ENCODE measurements at regions not wholly inside any gene's neighbourhood (a gene's known extent, or its start where the extent isn't known, plus 50 kb on each side); places are given as distances from the start of the nearest gene placed in this dataset.

GRCh38 chr11:112751329-112751728 lies 209.9 kb upstream of the NCAM1 start:
- DNase-seq (ENCODE audit: low read depth in 2 of 2): no peak

- no peak for DNase-seq (ENCODE audit: low read depth in 2 of 2)
Measured at GRCh38 chr11:112751772-112752171, 209.4 kb upstream of the NCAM1 start.

DNA sequence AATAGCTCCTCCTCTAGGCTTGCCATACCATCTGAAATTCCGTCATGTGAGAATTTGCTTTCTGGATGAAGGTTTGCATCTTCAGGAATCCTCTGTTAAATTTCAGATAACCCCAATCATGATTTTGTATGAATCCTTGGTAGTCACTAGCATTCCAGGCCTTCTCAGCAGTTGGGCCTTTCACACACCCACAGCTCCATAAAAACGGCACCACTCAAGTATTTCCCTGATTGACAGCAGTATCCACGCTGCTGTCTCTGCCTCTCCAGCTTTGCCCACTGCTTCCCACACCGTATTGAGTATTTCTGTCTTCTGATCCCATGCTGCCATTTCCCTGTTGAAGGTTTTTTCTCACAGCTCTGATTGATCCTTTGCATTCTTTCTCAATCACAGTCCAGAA lies 208.7 kb upstream of the NCAM1 start:
- DNase-seq (ENCODE audit: low read depth in 2 of 2): no peak

DNA sequence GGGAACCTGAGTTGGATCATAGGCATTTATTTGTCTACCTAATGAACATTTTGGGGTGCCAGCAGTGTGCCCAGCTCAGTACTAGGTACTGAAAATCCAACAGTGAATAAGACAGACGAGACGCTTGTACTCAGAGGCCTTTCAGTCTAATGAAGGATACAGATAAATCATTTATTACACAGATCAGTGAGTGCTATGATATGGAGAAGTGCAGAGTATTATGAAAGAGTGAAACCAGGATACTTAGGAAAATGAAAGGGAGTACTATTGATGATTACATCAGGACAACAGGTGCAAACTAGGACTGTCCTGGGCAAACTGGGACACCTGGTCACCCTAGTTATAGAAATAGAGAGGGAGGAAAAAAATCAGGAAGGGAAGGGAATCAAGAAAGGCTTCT lies 207.5 kb upstream of the NCAM1 start:
- no peak for DNase-seq (ENCODE audit: low read depth in 2 of 2)

- no peak for DNase-seq (ENCODE audit: low read depth in 2 of 2)
Measured at GRCh38 chr11:112759418-112759817, 201.8 kb upstream of the NCAM1 start.

GRCh38 chr11:112760396-112761059 lies 200.7 kb upstream of the NCAM1 start:
- no peak for DNase-seq (ENCODE audit: low read depth in 2 of 2)

DNA sequence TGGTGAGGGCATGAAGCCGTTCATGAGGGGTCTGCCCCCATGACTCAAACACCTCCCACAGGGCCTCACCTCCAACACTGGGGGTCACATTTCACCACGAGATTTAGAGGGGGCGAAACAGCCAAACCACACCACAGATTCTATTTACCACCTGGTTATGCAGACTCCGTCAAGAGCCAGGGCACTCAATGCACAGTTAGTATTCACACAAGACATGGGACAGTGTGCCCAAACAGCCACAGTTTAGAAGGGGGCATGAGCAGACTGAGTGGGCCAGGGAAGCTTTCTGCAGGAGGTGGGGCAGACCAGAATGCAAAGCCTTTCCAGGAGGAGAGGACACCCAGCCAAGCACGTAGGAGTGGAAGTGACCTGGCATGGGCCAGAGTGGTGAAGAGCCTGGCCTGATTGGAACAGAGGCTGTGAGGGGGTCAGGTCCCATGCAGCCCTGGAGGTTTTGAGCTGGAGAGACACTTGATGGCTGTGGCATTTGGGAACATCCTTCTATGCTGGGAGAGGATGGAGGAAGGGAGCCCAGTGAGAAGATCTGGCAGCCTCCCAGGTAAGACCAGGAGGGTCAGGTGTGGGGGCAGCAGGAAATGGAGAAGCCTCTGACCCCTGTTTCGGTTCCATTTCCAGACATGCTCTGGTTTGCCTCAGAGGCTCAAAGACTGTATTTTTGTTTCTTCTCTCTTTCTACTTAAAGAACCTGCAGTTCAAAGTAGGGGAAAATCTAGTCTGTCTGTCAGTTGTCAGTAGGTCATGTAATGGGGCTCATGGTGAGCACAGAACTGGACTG lies 199.1 kb upstream of the NCAM1 start:
- DNase-seq (ENCODE audit: low read depth in 2 of 2): no peak

DNA sequence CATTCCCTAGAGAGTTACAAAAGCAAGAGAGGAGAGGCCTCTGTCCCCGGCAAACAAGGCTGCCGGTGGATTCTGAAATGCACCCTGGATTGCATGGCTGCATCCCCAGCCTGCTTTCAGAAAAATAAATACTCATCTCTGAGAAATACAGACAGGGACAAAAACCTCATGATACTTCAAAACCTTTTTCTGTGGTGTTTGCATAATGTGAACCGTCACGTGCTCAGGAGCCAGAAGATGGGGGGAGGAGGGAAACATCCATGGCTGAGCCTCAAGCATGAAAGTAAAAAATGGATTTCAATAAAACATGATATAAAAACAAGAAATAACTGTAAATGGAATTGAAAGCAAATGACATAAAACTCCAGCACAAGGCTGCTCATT lies 198.5 kb upstream of the NCAM1 start:
- no peak for DNase-seq (ENCODE audit: low read depth in 2 of 2)

GRCh38 chr11:112765337-112765736 lies 195.9 kb upstream of the NCAM1 start:
- DNase-seq (ENCODE audit: low read depth in 2 of 2): no peak

DNA sequence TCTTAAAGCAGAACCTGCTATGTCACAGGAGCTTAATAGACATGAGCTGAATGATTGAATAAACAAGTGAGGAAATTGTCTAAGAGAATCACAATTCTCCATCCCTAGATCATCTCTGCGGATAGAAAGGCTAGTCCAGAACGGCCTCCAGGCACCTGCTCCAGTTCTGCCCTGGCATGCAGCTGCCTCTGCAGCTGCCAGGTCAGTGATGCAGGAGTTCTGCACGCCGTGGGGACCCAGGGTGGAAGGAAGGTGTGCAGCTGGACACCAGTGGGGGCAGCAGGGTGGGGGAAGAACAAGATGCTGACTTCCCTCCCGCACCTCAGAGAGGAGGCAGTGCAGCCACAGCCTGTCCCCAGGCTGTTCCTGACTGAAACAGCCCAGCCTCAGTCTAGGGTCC lies 192.1 kb upstream of the NCAM1 start:
- no peak for DNase-seq (ENCODE audit: low read depth in 2 of 2)

DNA sequence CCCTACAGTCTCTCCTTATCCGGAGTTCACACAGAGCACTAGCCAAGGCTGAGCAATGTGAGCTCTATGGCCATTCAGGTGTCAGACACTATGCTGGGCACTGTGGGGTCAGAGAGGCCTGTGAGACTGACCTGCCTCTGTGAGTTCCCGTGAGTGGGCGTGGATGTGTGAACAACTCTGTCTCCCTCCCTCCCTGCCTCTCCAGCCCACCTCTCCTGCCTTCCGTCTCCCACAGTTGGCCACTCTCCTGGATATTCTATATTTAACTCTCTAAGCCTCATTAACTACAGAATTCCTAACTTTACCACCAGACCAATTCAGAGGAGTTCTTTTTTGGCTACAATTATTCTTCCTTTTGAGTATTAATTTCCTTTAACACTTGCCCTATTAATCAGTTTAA lies 191.6 kb upstream of the NCAM1 start:
- DNase-seq (ENCODE audit: low read depth in 2 of 2): no peak

- no peak for DNase-seq (ENCODE audit: low read depth in 2 of 2)
Measured at GRCh38 chr11:112770033-112770432, 191.2 kb upstream of the NCAM1 start.

GRCh38 chr11:112770487-112770886 lies 190.7 kb upstream of the NCAM1 start:
- no peak for DNase-seq (ENCODE audit: low read depth in 2 of 2)

DNA sequence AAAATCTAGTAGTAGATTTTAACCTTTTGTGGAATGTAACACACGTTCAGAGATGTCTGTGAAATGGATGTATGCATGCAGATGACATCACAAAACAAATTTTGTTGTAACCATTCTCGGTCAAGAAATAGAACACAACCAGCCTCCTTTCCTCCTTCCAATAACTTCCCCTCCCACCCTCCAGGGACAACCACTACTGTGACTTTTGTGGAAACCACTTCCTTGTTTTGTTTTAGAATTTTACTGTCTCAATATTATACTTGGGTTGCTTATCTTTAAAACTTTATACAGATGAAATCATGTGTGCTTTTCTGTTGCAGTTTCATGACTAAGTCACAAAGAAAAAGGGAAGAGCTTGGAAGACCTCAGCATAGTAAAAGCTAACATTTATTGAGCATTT lies 189.4 kb upstream of the NCAM1 start:
- DNase-seq (ENCODE audit: low read depth in 2 of 2): no peak

DNA sequence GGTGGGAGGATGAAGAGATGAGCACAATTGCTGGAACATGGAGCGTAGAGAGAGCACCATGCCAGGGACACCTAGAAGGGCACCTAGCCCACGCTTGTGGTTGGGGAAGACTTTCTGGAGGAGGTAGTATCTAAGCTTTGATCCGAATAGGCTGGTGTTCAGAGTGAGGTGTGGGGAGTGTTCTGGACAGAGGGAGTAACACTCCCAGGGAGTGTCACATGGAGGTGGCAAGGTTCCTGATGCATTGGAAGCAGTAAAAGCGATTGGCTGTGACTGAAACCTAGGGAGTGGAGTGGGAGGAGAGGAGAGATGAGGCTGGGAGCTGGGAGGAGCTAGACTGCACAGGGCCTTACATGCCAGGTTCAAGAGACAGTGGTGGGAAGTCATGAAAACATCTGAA lies 188.0 kb upstream of the NCAM1 start:
- no peak for DNase-seq (ENCODE audit: low read depth in 2 of 2)

DNA sequence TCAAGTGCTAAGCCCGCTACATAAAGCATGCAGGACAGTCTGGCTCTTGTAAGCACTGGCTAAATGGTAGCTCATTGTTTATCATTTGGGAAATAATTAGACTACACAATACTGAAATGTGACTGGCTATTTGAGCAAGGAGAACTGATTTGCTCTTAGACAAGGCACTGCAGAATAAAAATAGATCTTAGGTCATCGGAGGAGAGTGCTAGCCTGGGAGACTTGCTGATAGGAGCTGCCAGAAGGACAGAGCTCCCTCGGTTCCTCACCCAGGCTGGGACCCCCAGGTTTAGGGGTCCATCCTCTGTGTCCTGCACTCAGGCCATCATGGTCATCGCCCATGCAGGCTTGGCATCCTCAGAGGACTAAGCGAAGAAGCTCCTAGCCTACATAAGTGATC lies 184.4 kb upstream of the NCAM1 start:
- DNase-seq (ENCODE audit: low read depth in 2 of 2): no peak

GRCh38 chr11:112777283-112777751 lies 183.9 kb upstream of the NCAM1 start:
- DNase-seq (ENCODE audit: low read depth in 2 of 2): no peak

DNA sequence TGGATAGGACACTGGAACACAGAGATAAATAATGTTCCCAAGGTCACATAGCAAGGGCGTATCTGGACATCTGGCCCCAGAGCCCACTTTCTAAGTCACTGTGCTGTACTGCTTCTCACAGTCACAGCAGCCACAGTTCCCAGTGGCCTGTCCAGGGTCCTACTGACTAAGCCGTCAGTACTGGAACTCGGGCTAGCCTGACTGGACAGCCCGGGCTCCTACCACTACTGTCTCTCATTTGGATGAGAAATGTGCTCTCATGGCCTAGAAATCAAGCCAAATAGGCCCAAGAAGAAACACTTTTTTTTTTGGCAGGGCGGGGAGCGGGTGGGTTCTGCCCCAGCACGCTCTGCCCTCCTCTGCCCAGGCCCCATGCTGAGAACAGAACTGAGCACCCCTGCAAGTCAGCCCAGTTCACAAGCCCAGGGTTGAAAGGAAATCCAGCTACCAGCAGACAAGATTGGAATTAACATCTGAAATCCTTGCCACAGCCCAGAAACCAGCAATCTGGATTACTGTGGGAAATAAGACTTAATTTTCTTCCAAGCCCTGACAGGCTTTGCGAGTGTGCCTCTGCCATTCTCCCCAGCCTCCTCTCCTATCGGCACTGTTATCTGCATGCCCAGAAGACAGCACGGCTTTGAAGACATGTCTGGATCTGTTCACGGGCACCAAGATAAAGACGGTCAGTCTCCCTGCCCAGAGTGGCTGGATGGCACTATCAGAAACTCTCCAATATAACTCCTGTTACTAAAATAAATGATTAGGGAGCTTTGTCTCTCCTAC lies 182.9 kb upstream of the NCAM1 start:
- no peak for DNase-seq (ENCODE audit: low read depth in 2 of 2)

DNA sequence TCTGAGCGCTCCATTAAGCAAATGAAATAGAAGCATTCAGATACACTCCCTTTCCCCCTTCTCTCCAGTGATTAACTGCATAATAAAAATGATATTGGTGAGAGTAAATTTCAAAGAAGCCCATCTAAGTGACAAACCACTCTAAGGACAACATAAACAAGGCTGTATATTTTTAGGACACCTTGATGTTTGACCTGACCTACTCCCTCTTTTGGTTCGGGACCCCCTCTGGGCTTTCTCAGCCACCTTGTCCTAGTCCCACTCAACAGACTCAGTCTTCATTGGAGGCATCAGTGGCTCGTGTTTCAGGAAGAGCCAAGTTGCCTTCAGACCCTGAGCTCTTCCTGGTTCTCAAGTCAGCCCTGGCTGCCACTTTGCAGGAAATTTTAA lies 182.3 kb upstream of the NCAM1 start:
- no peak for DNase-seq (ENCODE audit: low read depth in 2 of 2)

- no peak for DNase-seq (ENCODE audit: low read depth in 2 of 2)
Measured at GRCh38 chr11:112780351-112781087, 180.7 kb upstream of the NCAM1 start.

DNA sequence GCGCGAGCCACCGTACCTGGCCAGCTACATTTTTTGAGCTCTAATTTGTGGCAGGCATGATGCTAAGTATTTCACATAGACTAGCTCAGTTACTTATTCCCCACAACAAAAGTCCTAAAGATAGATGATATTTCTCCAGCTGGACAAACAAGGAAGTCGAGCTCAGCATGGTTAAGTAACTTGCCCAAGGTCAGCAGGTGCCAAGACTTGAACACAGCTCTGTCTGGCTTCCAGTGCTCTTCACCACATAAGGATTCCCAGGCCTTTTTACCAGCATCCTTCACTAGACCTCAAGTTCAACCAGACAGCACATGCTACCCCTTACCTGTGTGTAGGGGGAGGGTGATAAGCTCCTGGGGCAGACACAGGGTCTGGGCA lies 177.3 kb upstream of the NCAM1 start:
- no peak for DNase-seq (ENCODE audit: low read depth in 2 of 2)
